Cerebellar cortex (tissue), 1 donor: ENCODE measurements at regions not wholly inside any gene's neighbourhood (a gene's known extent, or its start where the extent isn't known, plus 50 kb on each side); places are given as distances from the start of the nearest gene placed in this dataset.
"Not testable (repeated sequence)": the region's sequence is repeated elsewhere in the genome, so short reads cannot be mapped to it uniquely, and the experiment has no call there.

ENCODE experiments used
- DNase-seq: peaks from one replicate; pipeline ENCODE4 v3.0.0-alpha.2; 2015; ENCODE audit warnings: low spot score

DNA sequence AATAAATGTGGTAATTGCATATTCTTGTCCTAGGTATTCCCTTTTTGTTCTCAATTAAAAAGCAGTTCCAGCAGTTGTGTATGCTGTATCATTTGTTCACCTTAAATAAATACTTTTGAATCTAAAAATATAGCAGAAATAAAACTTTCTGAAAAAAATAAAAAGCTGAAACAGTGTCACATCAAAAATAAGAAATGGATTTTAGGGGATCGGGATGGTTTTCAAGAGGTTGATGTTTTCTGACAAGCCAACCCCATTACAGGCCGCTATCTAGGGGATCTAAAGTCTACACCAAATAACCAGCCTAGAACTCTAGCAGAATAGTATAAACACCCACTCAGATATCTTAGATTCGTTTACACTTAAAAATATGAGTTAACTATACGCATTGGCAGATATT is 95.4 kb upstream of the MAML3 start:
- no peak for DNase-seq

DNA sequence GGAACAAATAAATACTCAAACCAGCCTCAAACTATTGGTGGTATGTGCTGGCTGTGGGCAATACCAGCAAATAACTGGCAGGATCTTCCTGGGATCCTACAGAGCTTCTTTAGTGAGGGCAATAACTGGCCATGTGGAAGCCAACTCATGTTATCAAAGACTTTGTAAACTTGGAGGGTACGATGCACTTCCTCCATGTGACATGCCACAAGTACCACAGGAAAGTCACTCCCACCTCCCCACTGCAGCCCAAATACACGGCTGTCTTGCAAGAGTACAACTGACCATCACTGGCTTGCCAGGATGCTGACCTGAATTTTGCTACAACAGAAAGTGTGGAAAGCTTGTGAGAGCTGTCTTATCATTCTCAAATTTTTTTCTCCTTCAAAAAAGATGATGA is 93.3 kb upstream of the MAML3 start:
- DNase-seq: no peak

DNA sequence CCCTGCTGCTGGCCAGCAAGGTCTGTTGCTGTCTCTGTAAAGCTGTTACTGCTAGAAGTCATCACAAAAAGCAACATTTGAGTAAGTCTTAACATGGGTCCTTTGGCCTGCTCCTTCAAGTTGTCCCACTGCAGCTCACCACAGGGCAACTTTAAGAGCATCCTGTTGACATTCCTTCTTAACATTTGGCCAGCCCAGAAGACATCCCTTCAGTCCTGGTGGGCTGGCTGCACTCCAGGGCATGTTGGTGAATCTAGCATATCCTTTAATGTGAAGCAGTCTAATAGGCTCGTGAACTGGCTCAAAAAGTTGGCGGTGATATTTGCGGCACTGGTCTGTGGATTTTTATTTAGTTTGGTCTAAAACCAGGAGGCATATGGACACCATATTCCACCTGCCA is 92.2 kb upstream of the MAML3 start:
- DNase-seq: no peak

DNA sequence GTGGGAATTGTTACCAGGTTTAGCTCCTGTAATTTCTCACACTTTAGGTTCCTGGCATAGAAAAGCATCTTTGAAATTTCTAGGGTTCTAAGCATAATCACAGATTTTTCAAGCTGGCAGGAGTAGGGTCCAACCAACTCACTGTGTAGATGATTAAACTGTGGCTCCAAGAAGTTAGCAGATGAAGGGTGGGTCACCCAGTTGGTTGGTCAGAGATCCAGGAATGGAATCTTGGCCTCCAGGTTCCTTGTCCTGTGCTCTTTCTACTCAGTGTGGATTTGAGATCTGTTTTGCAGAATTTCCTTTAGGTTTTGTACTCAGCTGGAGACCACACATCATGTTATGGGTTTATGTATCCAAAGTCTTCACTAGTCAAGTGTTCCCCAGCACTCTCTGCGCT is 90.3 kb upstream of the MAML3 start:
- no peak for DNase-seq

DNA sequence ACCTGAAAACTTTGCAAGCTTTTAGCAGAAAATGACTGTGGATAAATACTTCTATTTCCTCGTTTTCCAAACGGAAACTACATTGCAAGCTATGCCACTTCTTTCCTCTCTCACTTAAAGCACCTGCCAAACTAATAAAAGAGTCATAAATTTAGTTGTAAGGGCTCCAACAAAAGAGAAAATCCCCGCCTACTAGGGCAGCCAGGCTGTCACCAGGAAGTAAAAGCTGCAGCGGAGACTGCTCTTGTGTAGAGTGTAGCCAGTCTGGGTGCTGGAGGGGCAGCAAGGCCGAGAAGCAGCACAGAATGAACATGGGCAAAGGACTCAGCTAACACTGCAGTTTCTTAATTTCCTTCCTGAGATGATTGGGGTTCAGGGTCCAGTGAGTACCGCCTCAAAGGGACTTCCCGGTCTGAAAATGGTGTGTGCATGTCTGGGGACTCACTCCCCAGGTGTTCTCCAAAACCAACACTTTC is 89.3 kb upstream of the MAML3 start:
- no peak for DNase-seq

DNA sequence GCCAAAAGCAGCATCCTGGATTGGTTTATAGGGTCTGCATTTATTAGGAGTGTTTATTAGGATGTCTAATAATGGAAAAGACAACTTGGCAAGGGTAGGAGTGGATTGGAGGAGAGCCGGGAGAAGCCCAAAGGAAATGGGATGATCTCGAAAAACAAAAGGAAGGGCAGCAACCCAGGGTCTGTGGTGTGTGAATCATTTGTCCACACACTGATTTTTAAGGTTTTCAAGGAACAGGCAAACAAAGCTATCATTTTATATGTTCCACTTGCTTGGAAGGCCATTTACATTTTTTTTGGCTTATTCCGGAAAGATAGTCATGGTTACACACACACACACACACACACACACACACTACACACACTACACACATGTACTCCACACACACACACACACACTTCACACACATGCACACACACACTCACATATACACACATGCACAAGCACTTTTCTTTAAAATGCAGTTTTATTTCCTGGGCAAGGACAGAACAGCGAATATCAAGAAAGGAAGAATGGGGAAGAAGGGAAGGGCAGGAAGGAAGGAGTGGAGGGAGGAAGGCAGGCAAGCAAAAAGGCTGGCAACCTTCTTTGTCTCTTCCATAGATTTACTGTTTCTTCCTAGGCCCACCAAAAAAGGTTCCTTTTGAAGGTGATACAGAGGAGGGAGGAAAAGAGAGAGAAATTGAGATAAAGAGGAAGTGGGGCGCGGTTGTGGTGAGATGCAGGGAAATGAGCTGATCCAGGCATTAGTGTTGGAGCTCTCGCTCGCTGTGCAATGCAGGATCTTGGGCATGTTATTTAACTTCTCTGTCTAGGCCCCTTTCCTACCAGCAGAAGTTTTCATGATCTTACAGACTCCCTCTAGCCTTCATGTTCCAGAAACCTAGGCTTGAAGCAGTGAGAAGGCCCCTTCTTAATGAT is 88.6 kb upstream of the MAML3 start:
- no peak for DNase-seq

DNA sequence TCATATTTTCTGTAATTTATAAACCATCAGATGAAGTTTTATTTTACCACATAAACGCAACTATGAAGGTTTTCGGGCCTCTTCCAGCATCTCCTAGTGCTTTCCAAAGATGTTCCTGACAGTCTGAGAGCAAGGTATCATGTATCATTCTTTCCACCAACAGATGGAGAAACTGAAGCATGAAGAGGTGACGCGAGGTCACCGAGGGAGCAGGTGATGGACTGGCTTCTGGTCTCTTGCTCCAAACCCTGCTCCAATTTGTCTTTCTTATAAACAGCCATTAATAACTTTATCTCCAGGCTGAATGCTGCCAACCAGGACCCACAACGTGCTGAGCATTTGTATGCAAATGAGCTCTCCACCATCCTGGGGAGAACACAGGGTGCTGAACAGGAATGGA is 86.3 kb upstream of the MAML3 start:
- peak; percentile 35 for DNase-seq

DNA sequence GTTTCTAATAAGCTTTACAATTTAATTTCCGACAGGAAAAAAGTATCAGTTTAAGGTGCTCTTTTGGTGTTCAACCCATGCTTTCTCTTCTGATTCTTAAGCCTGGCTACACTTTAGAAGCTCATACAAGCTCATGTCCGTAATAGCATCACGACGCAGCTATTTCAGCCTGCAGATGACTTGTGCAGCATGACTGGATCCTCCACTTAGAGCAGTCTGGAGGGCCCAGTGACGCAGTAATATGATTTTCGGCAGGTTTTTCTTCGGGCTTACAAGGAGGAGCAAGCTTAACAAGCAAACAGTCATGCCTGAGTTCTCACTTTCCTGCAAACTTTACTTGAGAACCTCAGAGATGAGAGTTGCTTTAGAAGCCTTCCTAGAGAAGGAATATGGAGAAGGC is 85.3 kb upstream of the MAML3 start:
- peak; percentile 62 for DNase-seq

DNA sequence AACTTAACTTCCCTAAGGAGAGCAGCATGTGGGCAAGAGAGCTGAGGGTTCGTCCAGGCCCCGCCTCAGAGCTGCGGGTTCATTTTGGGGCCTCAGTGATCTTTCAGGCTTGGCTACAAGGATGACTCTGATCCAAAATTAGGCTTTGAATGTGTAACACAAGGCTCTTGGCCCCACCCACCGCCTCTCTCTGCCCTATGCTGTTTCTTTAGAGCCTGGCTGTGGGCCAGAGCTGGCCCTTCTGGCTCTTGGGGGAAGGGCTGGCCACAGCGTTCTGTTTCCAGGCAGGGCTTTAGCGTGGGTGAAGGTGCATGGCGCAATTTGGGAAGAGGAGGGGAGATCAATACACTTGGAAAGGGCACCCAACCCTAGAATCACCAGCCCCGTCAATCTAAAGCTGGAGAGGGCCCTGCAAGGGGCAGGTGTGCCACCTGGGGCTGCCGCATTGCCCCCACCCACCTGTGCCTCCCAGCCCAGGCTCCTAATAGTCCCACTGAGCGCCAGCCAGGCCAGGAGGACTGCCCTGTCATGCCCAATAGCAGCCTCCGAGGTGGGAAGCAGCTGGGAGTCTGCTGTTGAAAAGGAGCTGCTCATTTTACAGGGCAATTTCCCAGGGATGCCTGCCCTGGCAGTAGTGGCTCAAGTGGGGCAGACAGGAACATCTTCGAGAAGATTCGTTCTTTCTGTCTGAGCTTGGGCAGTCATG is 84.5 kb upstream of the MAML3 start:
- peak; percentile 94 for DNase-seq

DNA sequence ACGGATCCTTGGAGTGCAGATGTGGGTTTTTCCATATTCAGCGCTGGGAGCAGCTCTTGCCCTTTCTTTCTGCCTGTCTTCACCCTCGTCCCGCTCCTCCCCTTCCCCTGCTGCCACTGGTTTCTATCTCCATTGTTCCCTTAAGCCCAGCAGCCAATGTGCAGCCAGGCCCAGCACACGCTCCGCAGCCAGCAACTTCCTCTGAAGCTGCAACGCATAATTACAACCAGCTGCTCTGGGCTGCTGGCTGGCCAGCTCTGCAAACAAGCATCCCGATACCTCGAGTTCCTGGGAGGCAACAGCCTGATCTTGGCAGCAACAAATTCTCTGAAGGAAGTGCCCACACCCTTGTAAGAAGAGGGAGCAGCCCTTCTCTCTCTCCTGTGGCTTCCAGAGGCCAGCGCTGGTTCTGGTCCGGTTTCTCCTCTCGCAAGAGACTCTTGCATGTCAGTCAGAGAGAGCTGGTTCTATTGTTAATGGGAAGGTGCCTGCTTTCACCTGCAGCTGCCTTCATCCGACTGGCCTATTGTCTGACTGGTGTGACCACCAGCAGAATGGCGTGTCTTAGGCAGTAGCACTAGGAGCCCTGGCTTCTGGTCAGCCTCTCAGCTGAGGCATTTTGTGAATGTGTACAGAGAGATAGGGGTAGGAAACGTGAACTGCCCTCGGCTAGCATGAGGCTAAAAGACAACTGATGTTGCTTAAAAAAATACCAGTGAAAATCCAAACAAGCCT is 83.8 kb upstream of the MAML3 start:
- no peak for DNase-seq

DNA sequence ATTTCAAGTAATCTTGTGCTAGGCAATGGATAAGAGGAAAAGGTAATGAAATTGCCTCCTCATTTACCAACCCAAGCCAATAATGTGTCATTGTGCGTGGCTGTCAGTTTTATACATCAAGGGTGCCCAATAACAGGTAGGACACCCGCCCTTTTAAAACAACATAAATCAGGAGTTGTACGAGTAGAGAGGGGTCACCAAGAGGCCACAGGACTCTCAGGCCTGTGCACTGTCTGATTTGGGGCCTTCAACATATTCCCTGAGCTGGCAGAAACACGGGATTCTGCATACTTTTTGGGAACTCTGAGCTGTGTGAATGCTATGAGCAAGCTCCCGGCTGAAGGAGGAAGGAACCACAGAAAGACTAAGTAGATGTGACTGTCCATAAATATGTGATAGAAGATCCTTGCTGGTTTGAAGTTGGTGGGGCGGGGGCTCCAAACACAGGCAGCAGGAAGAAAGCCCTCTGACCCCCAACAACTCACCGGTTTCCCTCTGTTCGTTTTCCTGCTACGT is 82.7 kb upstream of the MAML3 start:
- DNase-seq: no peak

DNA sequence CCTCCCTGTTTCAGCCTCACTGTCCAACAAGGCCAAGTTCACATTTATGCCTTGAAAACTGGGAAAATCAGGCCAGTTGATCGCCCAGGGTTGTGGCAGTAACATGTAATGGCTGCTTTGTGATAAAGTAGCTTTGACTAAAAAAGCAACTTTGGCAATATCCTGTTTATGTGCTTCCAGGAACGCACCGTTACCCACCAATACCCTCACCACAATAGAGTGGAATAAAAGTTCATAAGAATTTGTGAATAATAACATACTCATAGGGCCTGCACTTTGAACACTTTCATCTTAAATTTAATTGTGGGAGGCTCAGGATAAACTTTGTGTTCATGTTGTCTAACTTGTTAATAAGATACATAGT is 80.7 kb upstream of the MAML3 start:
- no peak for DNase-seq

DNA sequence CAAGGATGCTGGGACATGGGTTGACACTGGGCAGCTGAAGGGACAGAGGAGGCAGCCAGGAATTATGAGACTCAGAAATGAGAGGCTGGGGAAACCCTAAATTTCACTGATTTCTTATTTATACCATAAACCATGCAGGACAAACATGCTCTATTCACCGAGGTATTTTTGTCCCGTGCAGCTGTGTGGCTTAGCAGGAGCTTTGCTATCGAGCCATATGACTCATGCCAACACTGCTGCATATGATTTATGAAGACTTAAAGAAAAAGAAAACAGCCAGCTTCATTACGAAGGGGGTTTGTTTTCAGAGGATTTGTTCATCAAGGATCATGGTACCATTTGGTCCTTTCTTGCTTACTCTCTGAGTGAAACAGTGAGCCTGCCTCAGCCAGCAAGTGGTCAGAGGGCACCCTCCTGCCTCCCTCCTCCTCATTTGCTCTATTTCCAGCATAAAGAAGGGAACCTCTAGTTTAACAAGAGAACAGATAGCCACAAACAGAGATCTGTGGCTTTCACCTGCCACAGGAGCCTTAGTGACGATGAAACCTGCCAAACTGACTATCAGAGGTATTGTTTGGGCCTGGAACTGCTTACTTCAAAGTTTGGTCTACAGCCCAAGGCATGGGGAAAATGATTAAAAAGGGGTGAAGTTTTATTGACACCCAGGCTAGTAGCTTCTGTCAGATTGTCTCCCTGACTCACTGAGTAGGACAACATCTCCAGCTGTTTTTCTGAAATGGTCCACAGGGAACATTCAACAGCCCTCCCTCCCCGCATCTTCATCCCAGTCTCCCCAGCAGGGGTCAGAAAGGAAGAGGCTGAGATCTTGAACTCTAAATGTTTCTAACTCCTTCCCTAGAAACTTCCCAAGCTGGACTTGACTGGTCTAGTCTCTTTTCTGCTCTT is 80.1 kb upstream of the MAML3 start:
- no peak for DNase-seq

DNA sequence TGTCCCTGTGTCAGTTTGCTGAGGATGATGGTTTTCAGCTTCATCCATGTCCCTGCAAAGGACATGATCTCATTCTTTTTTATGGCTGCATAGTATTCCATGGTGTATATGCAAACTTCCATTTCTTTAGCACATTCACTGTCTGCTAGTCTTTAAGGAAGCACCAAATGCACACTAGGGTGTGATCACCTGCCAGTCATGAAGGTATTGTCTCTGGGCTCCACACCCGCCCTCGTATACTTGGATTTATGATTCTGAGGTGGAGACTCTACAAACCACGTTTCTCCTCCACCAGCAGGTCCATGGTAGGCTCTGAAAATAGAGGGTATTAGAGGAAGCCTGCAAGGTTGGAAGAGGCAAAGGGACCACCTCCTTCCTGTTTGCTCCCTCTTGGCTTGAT is 75.9 kb upstream of the MAML3 start:
- no peak for DNase-seq

DNA sequence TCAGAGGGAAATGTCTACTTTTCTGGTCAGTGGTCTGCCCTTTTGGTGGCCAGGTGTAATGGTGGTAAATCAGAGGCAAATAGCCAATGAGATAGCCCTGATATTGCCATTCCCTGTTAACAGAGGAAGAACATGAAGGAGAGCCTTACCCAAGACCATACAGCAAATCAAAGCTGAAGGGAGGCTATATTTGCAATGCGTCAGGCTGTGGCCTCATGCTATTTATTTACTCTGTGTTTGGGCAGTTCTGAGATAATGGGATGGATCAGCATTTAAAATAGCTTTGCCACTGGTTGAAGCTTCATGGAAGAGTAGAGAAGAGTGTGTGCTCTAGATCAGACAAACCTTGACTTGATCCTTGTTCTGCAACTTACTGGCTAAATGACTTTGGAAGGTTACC is 73.3 kb upstream of the MAML3 start:
- DNase-seq: no peak

DNA sequence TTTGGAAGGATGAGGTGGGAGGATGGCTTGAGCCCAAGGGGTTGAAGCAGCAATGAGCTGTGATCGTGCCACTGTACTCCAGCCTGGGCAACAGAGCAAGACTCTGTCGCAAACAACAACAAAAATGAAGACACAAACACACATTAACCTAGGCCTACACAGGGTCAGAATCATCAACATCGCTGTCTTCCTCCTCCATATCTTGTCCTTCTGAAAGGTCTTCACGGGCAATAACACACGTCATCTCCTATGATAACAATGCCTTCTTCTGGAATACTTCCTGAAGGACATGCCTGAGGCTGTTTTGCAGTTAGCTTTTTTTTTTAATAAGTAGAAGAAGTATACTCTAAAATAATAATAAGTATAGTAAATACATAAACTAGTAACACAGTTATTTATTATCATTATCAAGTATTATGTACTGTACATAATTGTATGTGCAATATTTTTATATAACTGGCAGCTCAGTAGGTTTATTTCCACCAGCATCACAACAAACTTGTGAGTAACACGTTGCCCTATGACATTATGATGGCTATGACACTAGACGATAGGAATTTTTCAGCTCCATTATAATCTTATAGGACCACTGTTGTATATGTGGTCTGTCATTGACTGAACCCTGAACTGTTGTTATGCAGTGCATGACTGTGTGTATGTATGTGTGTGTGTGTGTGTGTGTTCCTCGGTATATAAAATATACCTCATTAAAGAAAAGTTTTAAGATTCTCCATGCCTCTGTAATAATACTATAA is 69.2 kb upstream of the MAML3 start:
- no peak for DNase-seq

DNA sequence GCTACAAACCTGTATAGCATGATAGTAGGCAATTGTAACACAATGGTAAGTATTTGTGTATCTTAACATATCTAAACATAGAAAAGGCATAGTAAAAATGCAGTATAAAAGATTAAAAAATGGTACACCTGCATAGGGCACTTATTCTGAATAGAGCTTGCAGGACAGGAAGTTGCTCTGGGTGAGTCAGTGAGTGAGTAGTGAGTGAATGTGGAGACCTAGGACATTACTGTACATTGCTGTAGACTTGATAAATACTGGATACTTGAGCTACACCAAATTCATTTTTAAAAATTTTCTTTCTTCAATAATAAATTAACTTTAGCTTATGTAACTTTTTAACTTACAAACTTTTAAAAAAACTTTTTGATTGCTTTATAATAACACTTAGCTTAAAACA is 68.2 kb upstream of the MAML3 start:
- no peak for DNase-seq

DNA sequence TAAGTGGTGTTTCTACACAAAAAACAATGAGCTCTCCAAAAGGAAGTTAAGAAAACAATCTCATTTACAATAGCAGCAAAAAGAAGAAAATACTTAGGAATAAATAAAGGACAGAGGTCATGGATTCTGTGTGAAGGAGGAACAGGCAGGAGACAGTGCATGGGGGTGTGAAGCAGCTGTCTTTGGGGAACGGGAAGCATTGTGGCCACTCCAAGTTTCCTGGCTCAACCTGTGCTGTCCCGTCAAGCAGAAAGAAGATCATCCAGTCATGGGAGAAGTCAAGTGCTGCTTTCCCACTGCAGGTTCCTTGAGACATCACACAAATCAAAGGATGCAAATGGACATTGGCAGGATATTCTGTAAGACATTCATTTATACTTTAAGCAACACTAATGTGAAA is 66.1 kb upstream of the MAML3 start:
- DNase-seq: no peak

DNA sequence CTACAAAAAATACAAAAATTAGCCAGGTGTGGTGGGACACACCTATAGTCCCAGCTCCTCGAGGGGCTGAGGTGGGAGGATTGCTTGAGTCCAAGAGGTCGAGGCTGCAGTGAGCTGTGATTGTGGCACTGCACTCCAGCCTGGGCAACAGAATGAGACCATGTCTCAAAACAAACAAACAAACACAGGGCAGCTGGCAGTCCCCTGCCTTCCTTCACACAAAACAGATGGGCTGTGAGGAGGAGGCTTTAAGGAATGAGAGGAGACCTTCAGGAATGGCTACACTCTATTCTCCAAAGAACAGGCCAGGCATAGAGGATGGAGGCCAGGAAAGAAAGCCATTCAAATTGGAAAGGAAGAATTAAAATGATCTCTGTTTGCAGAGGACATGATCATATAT is 65.6 kb upstream of the MAML3 start:
- no peak for DNase-seq

DNA sequence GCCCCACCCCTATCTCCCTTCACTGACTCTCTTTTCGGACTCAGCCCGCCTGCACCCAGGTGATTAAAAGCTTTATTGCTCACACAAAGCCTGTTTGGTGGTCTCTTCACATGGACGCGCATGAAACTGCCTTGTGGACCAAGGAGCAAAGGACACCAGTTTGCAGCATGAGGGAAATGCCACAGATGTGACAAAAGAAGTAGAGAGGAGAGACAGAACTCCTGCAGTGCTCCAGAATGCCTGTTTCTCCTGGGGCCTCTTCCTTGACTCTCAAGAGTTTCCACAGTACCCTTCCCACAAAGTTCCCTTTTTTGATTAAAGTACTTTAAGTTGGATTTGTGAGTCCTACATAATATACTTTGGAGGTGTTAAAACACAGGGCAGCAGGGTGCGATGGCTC is 65.1 kb upstream of the MAML3 start:
- DNase-seq: not testable (repeated sequence)

DNA sequence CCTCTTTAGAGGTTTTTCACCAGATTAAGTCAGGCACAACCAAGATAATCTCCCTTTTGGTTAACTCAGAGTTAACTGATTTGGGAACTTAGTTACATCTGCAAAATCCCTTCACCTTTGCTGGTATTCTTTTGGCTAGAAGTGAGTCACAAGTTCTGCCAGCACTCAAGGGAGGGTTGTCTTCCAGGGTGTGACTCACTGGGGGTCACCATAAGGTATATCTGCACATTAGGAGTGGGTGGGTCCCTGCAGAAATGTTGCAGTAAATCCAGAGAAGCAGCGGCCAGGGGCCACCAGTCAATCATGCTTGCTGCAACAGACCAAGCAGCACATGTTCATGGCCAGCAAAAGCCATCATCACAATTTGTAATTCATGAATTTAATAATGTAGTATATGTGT is 59.8 kb upstream of the MAML3 start:
- no peak for DNase-seq
